SH-SY5Y (cell line): ENCODE measurements at regions not wholly inside any gene's neighbourhood (a gene's known extent, or its start where the extent isn't known, plus 50 kb on each side); places are given as distances from the start of the nearest gene placed in this dataset.

Source experiments
- GATA2 ChIP-seq: IDR thresholded peaks from 2 replicates; pipeline ENCODE4 v1.6.1; 2011; ENCODE audit warnings: mild to moderate bottlenecking, low read depth, low read length
- GATA3 ChIP-seq: IDR thresholded peaks from 2 replicates; pipeline ENCODE4 v1.6.1; 2011; ENCODE audit warnings: low read depth, mild to moderate bottlenecking, low read length, moderate library complexity

DNA sequence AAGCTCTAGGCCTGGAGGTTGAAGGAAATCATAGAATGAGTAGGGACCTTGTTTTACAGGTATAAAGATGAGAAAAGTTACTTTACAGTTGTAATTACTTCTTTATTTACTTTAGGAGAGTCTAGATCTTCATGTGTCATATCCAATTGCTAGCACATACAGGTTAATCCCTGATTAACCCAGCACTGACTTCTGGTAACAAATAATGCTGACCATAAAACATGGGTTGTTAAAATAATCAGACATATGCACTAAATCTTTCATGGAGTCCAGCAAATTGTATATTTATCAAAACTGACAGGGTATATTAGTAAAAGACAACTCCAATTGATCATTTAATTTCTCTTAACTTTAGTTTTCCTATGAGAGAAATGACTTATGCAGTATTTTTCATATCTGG, 245.2 kb downstream of the NFKBIZ start:
- no peak for TF ChIP-seq GATA2
- TF ChIP-seq GATA3, result no peak
